ENCODE measurements at regions not wholly inside any gene's neighbourhood (a gene's known extent, or its start where the extent isn't known, plus 50 kb on each side); places are given as distances from the start of the nearest gene placed in this dataset.

- no peak for TF ChIP-seq TCF7 (CRISPR knock-in tag; IDR thresholded peaks at IDR 0.05; ENCODE audit: low read depth)
- TF ChIP-seq ZBTB21 (CRISPR knock-in tag; IDR thresholded peaks at IDR 0.05; ENCODE audit: borderline replicate concordance): no peak
- no peak for TF ChIP-seq CTCF (IDR thresholded peaks at IDR 0.05)
- TF ChIP-seq ESRRA (CRISPR knock-in tag; IDR thresholded peaks at IDR 0.05; ENCODE audit: borderline replicate concordance): no peak
- no peak for TF ChIP-seq CREM (CRISPR knock-in tag; IDR thresholded peaks at IDR 0.05)
- TF ChIP-seq STAT6 (CRISPR knock-in tag; conservative IDR thresholded peaks at IDR 0.05; ENCODE audit: low read depth): no peak
Measured at GRCh38 chr18:2135309-2135708, 436.0 kb downstream of the METTL4 start.

Measured in WTC11 (cell line).